H9 (cell line): ENCODE measurements at regions not wholly inside any gene's neighbourhood (a gene's known extent, or its start where the extent isn't known, plus 50 kb on each side); places are given as distances from the start of the nearest gene placed in this dataset.

Experiments
- DNase-seq: peaks from one replicate; pipeline ENCODE4 v3.0.0-alpha.2; 2017
- H2AFZ ChIP-seq: one replicate; pipeline ENCODE4 v1.6.1; 2013; ENCODE audit warnings: mild to moderate bottlenecking, low read length, control low read depth, moderate library complexity
- H2AK5ac ChIP-seq: 2 replicates; pipeline ENCODE4 v1.6.1; 2013; ENCODE audit warnings: low read length, control low read depth, mixed read lengths; ENCODE audit not compliant: insufficient read length
- H2BK120ac ChIP-seq: one replicate; pipeline ENCODE4 v1.6.1; 2013; ENCODE audit warnings: low read depth, mild to moderate bottlenecking, low read length, control low read depth, inconsistent platforms; ENCODE audit not compliant: poor library complexity, severe bottlenecking
- H2BK12ac ChIP-seq: 2 replicates; pipeline ENCODE4 v1.6.1; 2013; ENCODE audit warnings: low read length, control low read depth, mixed read lengths, low read depth; ENCODE audit not compliant: insufficient read length
- H2BK15ac ChIP-seq: 2 replicates; pipeline ENCODE4 v1.6.1; 2013; ENCODE audit warnings: low read depth, low read length, control low read depth
- H2BK20ac ChIP-seq: one replicate; pipeline ENCODE4 v1.6.1; 2013; ENCODE audit warnings: low read depth, mild to moderate bottlenecking, low read length, control low read depth, inconsistent platforms; ENCODE audit not compliant: poor library complexity, severe bottlenecking
- H2BK5ac ChIP-seq: 2 replicates; pipeline ENCODE4 v1.6.1; 2013; ENCODE audit warnings: low read length, control low read depth, mixed read lengths; ENCODE audit not compliant: insufficient read length
- H3K14ac ChIP-seq: 2 replicates; pipeline ENCODE4 v1.6.1; 2013; ENCODE audit warnings: low read length, control low read depth; ENCODE audit not compliant: insufficient read depth
- H3K18ac ChIP-seq: 2 replicates; pipeline ENCODE4 v1.6.1; 2013; ENCODE audit warnings: low read depth, mild to moderate bottlenecking, mixed read lengths, low read length, control low read depth; ENCODE audit not compliant: insufficient read length
- H3K23ac ChIP-seq: 2 replicates; pipeline ENCODE4 v1.6.1; 2013; ENCODE audit warnings: low read length, control low read depth, mixed read lengths, low read depth; ENCODE audit not compliant: insufficient read length
- H3K23me2 ChIP-seq: 2 replicates; pipeline ENCODE4 v1.6.1; 2013; ENCODE audit warnings: low read depth, mild to moderate bottlenecking, mixed read lengths, low read length, control low read depth; ENCODE audit not compliant: insufficient read length, poor library complexity, severe bottlenecking
- H3K27ac ChIP-seq: 2 replicates; pipeline ENCODE4 v1.5.1; 2013; ENCODE audit warnings: low read length, control low read depth, mixed read lengths, low read depth; ENCODE audit not compliant: insufficient read length
- H3K27me3 ChIP-seq: 2 replicates; pipeline ENCODE4 v1.6.1; 2013; ENCODE audit warnings: low read length, control low read depth, inconsistent platforms; ENCODE audit not compliant: insufficient read depth
- H3K4ac ChIP-seq: 2 replicates; pipeline ENCODE4 v1.6.1; 2013; ENCODE audit warnings: low read depth, mild to moderate bottlenecking, control low read depth, inconsistent platforms, low read length, moderate library complexity
- H3K4me1 ChIP-seq: 2 replicates; pipeline ENCODE4 v1.6.1; 2013; ENCODE audit warnings: low read length, control low read depth, inconsistent platforms; ENCODE audit not compliant: insufficient read depth
- H3K4me2 ChIP-seq: 2 replicates; pipeline ENCODE4 v1.6.1; 2013; ENCODE audit warnings: low read length, control low read depth, mixed read lengths; ENCODE audit not compliant: insufficient read length, insufficient read depth
- H3K56ac ChIP-seq: 2 replicates; pipeline ENCODE4 v1.6.1; 2013; ENCODE audit warnings: low read depth, mild to moderate bottlenecking, mixed read lengths, low read length, control low read depth; ENCODE audit not compliant: insufficient read length
- H3K79me1 ChIP-seq: 2 replicates; pipeline ENCODE4 v1.6.1; 2013; ENCODE audit warnings: low read depth, mild to moderate bottlenecking, moderate library complexity, low read length, control low read depth, inconsistent platforms; ENCODE audit not compliant: insufficient read depth, poor library complexity, severe bottlenecking
- H3K79me2 ChIP-seq: 2 replicates; pipeline ENCODE4 v1.6.1; 2013; ENCODE audit warnings: low read length, control low read depth, inconsistent platforms; ENCODE audit not compliant: insufficient read depth
- H3K9ac ChIP-seq: 2 replicates; pipeline ENCODE4 v1.6.1; 2013; ENCODE audit warnings: low read length, control low read depth, mixed read lengths; ENCODE audit not compliant: insufficient read length; ENCODE audit errors: extremely low read depth
- H3K9me3 ChIP-seq: one replicate; pipeline ENCODE4 v1.6.1; 2013; ENCODE audit warnings: low read depth, low read length, inconsistent platforms; ENCODE audit not compliant: control insufficient read depth
- H3T11ph ChIP-seq: one replicate; pipeline ENCODE4 v1.6.1; 2013; ENCODE audit warnings: mild to moderate bottlenecking, low read length, control low read depth, inconsistent platforms
- H4K20me1 ChIP-seq: one replicate; pipeline ENCODE4 v1.6.1; 2013; ENCODE audit not compliant: control insufficient read depth, insufficient read length, insufficient read depth
- H4K5ac ChIP-seq: 2 replicates; pipeline ENCODE4 v1.6.1; 2013; ENCODE audit warnings: low read depth, mild to moderate bottlenecking, mixed read lengths, low read length, control low read depth; ENCODE audit not compliant: insufficient read length
- H4K8ac ChIP-seq: replicated peaks from 2 replicates; pipeline ENCODE4 v1.6.1; 2013; ENCODE audit warnings: low read length, control low read depth, mixed read lengths, low read depth; ENCODE audit not compliant: insufficient read length
- H4K91ac ChIP-seq: 2 replicates; pipeline ENCODE4 v1.6.1; 2013; ENCODE audit warnings: low read depth, mild to moderate bottlenecking, moderate library complexity, mixed read lengths, low read length, control low read depth; ENCODE audit not compliant: insufficient read length
- H3K27ac Mint-ChIP-seq, 3 experiments: 2 replicates in 2 of 3; 3 replicates in 1 of 3; pipeline ENCODE4 v1.8.0; 2020 to 2021; ENCODE audit warnings: mixed read lengths in 3 of 3, mild to moderate bottlenecking in 1 of 3, moderate library complexity in 1 of 3
- H3K27me3 Mint-ChIP-seq: 2 replicates; pipeline ENCODE4 v1.8.0; 2021; ENCODE audit warnings: low read depth, mild to moderate bottlenecking, moderate library complexity, mixed read lengths
- H3K36me3 Mint-ChIP-seq, 3 experiments: 2 replicates in 2 of 3; 3 replicates in 1 of 3; pipeline ENCODE4 v1.8.0; 2020 to 2021; ENCODE audit warnings: low read depth in 3 of 3, mixed read lengths in 3 of 3; ENCODE audit not compliant: insufficient read depth in 1 of 3
- H3K4me1 Mint-ChIP-seq, 2 experiments: 2 replicates each; pipeline ENCODE4 v1.8.0; 2020; ENCODE audit warnings: mixed read lengths in 2 of 2
- H3K4me3 Mint-ChIP-seq, 2 experiments: 2 replicates in 1 of 2; 3 replicates in 1 of 2; pipeline ENCODE4 v1.8.0; 2020 to 2021; ENCODE audit warnings: mild to moderate bottlenecking in 2 of 2, mixed read lengths in 2 of 2, moderate library complexity in 1 of 2
- H3K9me3 Mint-ChIP-seq, 2 experiments: 2 replicates in 1 of 2; 3 replicates in 1 of 2; pipeline ENCODE4 v1.8.0; 2020; ENCODE audit warnings: mild to moderate bottlenecking in 2 of 2, mixed read lengths in 2 of 2, moderate library complexity in 1 of 2
- WGBS: extraction: QIAGEN DNeasy Blood & Tissue Kit; methylation state at CpG from one replicate; pipeline ENCODE4 v1.1.7; 2013; ENCODE audit warnings: missing lambda C conversion rate, low lambda C conversion rate, mixed read lengths; ENCODE audit not compliant: insufficient read length; ENCODE audit errors: extremely low coverage; 5-methylcytosine and 5-hydroxymethylcytosine counted together
- TF ChIP-seq, protein P1 (sequence below): fragments of 200-600 bp; sonication (generic); conservative IDR thresholded peaks from 3 replicates; pipeline ENCODE4 v1.8.0; 2021; ENCODE audit warnings: antibody characterized with exemption, mild to moderate bottlenecking

GRCh38 chr10:128630787-128631252 lies 504.6 kb upstream of the MKI67 start:
- no peak overlapping the region for H2BK12ac ChIP-seq
- H2BK20ac ChIP-seq = no peak overlapping the region
- H3K14ac ChIP-seq = no peak overlapping the region
- H2AK5ac ChIP-seq = no peak overlapping the region
- peaks cover 2 to 4% (median 3%) of the 10 kb centered on the region in 3 experiments; a peak in 2 of 7 replicates for H3K36me3 Mint-ChIP-seq
- no peak overlapping the region for H2BK15ac ChIP-seq
- no peak overlapping the region for H3K56ac ChIP-seq
- WGBS = no CpG with 5 or more reads among the region's 12 CpGs
- H3K9me3 Mint-ChIP-seq = peaks cover 0 to 3% of the 10 kb centered on the region in 2 experiments; a peak in 2 of 5 replicates
- no peak overlapping the region for H2BK120ac ChIP-seq
- H4K8ac ChIP-seq = no peak overlapping the region
- no peak overlapping the region for H3K23ac ChIP-seq
- no peak overlapping the region for H3K9ac ChIP-seq
- H3K27me3 ChIP-seq = no peaks in the 10 kb centered on the region
- H3K4me1 ChIP-seq = peaks cover 11% of the 10 kb centered on the region; the same call in 1 of the 2 replicates
- no peak for DNase-seq
- no peak overlapping the region for H3K4me3 Mint-ChIP-seq
- H2AFZ ChIP-seq = no peak overlapping the region
- peaks cover 58 to 66% of the 10 kb centered on the region in 2 experiments for H3K4me1 Mint-ChIP-seq
- H4K5ac ChIP-seq = no peak overlapping the region
- H4K20me1 ChIP-seq = no peaks in the 10 kb centered on the region
- H3K27ac Mint-ChIP-seq = peak overlapping the region in 1 of 3 experiments; percentile 21; a peak in 2 of 7 replicates
- peaks cover 2% of the 10 kb centered on the region for H3K27me3 Mint-ChIP-seq
- no peak overlapping the region for H3K4ac ChIP-seq
- no peaks in the 10 kb centered on the region for H3K23me2 ChIP-seq
- no peaks in the 10 kb centered on the region for H3K79me2 ChIP-seq
- no peak overlapping the region for H3K4me2 ChIP-seq
- H3K18ac ChIP-seq = no peak overlapping the region
- no peak overlapping the region for H3K27ac ChIP-seq
- no peak overlapping the region for H3T11ph ChIP-seq
- H3K79me1 ChIP-seq = no peaks in the 10 kb centered on the region
- no peaks in the 10 kb centered on the region for H3K9me3 ChIP-seq
- TF ChIP-seq, protein P1, sequence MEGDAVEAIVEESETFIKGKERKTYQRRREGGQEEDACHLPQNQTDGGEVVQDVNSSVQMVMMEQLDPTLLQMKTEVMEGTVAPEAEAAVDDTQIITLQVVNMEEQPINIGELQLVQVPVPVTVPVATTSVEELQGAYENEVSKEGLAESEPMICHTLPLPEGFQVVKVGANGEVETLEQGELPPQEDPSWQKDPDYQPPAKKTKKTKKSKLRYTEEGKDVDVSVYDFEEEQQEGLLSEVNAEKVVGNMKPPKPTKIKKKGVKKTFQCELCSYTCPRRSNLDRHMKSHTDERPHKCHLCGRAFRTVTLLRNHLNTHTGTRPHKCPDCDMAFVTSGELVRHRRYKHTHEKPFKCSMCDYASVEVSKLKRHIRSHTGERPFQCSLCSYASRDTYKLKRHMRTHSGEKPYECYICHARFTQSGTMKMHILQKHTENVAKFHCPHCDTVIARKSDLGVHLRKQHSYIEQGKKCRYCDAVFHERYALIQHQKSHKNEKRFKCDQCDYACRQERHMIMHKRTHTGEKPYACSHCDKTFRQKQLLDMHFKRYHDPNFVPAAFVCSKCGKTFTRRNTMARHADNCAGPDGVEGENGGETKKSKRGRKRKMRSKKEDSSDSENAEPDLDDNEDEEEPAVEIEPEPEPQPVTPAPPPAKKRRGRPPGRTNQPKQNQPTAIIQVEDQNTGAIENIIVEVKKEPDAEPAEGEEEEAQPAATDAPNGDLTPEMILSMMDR = no peak
- no peak overlapping the region for H2BK5ac ChIP-seq
- no peak overlapping the region for H4K91ac ChIP-seq
